ENCODE measurements at regions not wholly inside any gene's neighbourhood (a gene's known extent, or its start where the extent isn't known, plus 50 kb on each side); places are given as distances from the start of the nearest gene placed in this dataset.

GRCh38 chr16:80874925-80875324 is 70.5 kb upstream of the CDYL2 start:
- TF ChIP-seq CTCF (IDR thresholded peaks at IDR 0.05; ENCODE audit: insufficient read depth, low read depth, low read length), result no peak
- H3K4me3 ChIP-seq (ENCODE audit: low read depth, low read length), result no peak overlapping the region
- no peaks in the 10 kb centered on the region for H3K36me3 ChIP-seq (ENCODE audit: control insufficient read depth, insufficient read depth, low read length)
- DNase-seq (ENCODE audit: low read depth), result no peak
- CTCF ChIA-PET, result no interaction called here
- no peaks in the 10 kb centered on the region for H3K27me3 ChIP-seq (ENCODE audit: control insufficient read depth, insufficient read depth, low read length)
- POLR2A ChIA-PET, result no interaction called here

GRCh38 chr16:80862160-80862705 is 57.8 kb upstream of the CDYL2 start:
- Histone ChIP-seq H3K36me3 (ENCODE audit: control insufficient read depth, insufficient read depth, low read length) (no peaks in the 10 kb centered on the region), H3K4me3 (ENCODE audit: low read depth, low read length) (no peak overlapping the region), H3K27me3 (ENCODE audit: control insufficient read depth, insufficient read depth, low read length) (no peaks in the 10 kb centered on the region)
- POLR2A ChIA-PET, result no interaction called here
- TF ChIP-seq CTCF (IDR thresholded peaks at IDR 0.05; ENCODE audit: insufficient read depth, low read depth, low read length), result no peak
- CTCF ChIA-PET, result interaction anchor here (1.2 kb wide), 1 partner anchor 62 kb away, joined by 3 read pairs; no protein-coding TSS in a partner anchor
- no peak for DNase-seq (ENCODE audit: low read depth)

Measured in BJ (cell line).